H1 (cell line): ENCODE measurements at regions not wholly inside any gene's neighbourhood (a gene's known extent, or its start where the extent isn't known, plus 50 kb on each side); places are given as distances from the start of the nearest gene placed in this dataset.

Source experiments
- E2F6 ChIP-seq: IDR thresholded peaks from 2 replicates; pipeline ENCODE4 v1.6.1; 2012; ENCODE audit warnings: inconsistent platforms
- EZH2 ChIP-seq: fragments of 200-600 bp; sonication (generic); IDR thresholded peaks from 2 replicates; pipeline ENCODE4 v1.7.1; 2012; ENCODE audit warnings: low read depth, mild to moderate bottlenecking, moderate library complexity, low read length, inconsistent platforms; ENCODE audit not compliant: severe bottlenecking
- GABPA ChIP-seq: IDR thresholded peaks from 2 replicates; pipeline ENCODE4 v1.6.1; 2011; ENCODE audit warnings: mild to moderate bottlenecking, low read length, moderate library complexity, borderline replicate concordance; ENCODE audit not compliant: insufficient read depth
- HDAC2 ChIP-seq, 2 experiments: fragments of 300-600 bp in 1 of 2; sonication (generic) in 1 of 2; IDR thresholded peaks; 2 replicates each; pipeline ENCODE4 v1.6.1; 2011 to 2012; ENCODE audit warnings: low read depth in 2 of 2, low read length in 2 of 2, mild to moderate bottlenecking in 2 of 2, moderate library complexity in 2 of 2, borderline replicate concordance in 1 of 2, inconsistent platforms in 1 of 2
- KDM5A ChIP-seq: fragments of 200-600 bp; IDR thresholded peaks from 2 replicates; pipeline ENCODE4 v1.7.1; 2012; ENCODE audit warnings: mild to moderate bottlenecking, low read length, inconsistent platforms, mixed read lengths
- MAFK ChIP-seq: IDR thresholded peaks from 2 replicates; pipeline ENCODE4 v1.6.1; 2012; ENCODE audit warnings: low read depth, mild to moderate bottlenecking, improper control_type of control experiment, low read length
- NRF1 ChIP-seq: IDR thresholded peaks from 2 replicates; pipeline ENCODE4 v1.6.1; 2011; ENCODE audit warnings: mild to moderate bottlenecking, low read depth, low read length, improper control_type of control experiment
- SP2 ChIP-seq: IDR thresholded peaks from 2 replicates; pipeline ENCODE4 v1.6.1; 2012; ENCODE audit warnings: mild to moderate bottlenecking, low read length, inconsistent platforms
- TCF12 ChIP-seq: IDR thresholded peaks from 2 replicates; pipeline ENCODE4 v1.6.1; 2011; ENCODE audit warnings: low read depth, mild to moderate bottlenecking, low read length
- TF ChIP-seq, protein P1 (sequence below): fragments of 300-600 bp; sonication (generic); IDR thresholded peaks from 2 replicates; pipeline ENCODE4 v1.7.1; 2012; ENCODE audit warnings: low read length, moderate library complexity, mild to moderate bottlenecking, inconsistent platforms; ENCODE audit not compliant: insufficient replicate concordance
- TF ChIP-seq, protein P2 (sequence below): IDR thresholded peaks from 2 replicates; pipeline ENCODE4 v1.6.1; 2011; ENCODE audit warnings: low read depth, mild to moderate bottlenecking, low read length; ENCODE audit not compliant: insufficient read depth

DNA sequence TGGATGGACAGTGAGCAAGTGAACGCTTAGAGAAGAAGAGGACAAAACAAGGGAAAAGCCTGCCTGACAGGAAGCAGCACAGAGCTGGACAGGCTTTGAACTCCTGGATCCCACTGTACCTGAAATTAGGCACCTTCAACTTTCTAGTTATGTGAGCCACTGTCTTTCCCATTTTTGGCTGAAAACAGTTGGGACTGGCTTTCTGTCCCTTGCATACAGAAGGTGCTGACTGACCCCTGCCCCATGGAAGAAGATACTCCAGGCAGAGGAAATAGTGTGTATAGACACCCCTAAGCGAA lies 122.8 kb downstream of the CEBPB start (continued):
- TF ChIP-seq, protein P1, sequence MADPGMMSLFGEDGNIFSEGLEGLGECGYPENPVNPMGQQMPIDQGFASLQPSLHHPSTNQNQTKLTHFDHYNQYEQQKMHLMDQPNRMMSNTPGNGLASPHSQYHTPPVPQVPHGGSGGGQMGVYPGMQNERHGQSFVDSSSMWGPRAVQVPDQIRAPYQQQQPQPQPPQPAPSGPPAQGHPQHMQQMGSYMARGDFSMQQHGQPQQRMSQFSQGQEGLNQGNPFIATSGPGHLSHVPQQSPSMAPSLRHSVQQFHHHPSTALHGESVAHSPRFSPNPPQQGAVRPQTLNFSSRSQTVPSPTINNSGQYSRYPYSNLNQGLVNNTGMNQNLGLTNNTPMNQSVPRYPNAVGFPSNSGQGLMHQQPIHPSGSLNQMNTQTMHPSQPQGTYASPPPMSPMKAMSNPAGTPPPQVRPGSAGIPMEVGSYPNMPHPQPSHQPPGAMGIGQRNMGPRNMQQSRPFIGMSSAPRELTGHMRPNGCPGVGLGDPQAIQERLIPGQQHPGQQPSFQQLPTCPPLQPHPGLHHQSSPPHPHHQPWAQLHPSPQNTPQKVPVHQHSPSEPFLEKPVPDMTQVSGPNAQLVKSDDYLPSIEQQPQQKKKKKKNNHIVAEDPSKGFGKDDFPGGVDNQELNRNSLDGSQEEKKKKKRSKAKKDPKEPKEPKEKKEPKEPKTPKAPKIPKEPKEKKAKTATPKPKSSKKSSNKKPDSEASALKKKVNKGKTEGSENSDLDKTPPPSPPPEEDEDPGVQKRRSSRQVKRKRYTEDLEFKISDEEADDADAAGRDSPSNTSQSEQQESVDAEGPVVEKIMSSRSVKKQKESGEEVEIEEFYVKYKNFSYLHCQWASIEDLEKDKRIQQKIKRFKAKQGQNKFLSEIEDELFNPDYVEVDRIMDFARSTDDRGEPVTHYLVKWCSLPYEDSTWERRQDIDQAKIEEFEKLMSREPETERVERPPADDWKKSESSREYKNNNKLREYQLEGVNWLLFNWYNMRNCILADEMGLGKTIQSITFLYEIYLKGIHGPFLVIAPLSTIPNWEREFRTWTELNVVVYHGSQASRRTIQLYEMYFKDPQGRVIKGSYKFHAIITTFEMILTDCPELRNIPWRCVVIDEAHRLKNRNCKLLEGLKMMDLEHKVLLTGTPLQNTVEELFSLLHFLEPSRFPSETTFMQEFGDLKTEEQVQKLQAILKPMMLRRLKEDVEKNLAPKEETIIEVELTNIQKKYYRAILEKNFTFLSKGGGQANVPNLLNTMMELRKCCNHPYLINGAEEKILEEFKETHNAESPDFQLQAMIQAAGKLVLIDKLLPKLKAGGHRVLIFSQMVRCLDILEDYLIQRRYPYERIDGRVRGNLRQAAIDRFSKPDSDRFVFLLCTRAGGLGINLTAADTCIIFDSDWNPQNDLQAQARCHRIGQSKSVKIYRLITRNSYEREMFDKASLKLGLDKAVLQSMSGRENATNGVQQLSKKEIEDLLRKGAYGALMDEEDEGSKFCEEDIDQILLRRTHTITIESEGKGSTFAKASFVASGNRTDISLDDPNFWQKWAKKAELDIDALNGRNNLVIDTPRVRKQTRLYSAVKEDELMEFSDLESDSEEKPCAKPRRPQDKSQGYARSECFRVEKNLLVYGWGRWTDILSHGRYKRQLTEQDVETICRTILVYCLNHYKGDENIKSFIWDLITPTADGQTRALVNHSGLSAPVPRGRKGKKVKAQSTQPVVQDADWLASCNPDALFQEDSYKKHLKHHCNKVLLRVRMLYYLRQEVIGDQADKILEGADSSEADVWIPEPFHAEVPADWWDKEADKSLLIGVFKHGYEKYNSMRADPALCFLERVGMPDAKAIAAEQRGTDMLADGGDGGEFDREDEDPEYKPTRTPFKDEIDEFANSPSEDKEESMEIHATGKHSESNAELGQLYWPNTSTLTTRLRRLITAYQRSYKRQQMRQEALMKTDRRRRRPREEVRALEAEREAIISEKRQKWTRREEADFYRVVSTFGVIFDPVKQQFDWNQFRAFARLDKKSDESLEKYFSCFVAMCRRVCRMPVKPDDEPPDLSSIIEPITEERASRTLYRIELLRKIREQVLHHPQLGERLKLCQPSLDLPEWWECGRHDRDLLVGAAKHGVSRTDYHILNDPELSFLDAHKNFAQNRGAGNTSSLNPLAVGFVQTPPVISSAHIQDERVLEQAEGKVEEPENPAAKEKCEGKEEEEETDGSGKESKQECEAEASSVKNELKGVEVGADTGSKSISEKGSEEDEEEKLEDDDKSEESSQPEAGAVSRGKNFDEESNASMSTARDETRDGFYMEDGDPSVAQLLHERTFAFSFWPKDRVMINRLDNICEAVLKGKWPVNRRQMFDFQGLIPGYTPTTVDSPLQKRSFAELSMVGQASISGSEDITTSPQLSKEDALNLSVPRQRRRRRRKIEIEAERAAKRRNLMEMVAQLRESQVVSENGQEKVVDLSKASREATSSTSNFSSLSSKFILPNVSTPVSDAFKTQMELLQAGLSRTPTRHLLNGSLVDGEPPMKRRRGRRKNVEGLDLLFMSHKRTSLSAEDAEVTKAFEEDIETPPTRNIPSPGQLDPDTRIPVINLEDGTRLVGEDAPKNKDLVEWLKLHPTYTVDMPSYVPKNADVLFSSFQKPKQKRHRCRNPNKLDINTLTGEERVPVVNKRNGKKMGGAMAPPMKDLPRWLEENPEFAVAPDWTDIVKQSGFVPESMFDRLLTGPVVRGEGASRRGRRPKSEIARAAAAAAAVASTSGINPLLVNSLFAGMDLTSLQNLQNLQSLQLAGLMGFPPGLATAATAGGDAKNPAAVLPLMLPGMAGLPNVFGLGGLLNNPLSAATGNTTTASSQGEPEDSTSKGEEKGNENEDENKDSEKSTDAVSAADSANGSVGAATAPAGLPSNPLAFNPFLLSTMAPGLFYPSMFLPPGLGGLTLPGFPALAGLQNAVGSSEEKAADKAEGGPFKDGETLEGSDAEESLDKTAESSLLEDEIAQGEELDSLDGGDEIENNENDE, result no peak
- TF ChIP-seq SP2 (no peak), TCF12 (no peak), NRF1 (no peak), E2F6 (no peak), GABPA (no peak), EZH2 (no peak), MAFK (no peak), HDAC2 (IDR thresholded peaks at IDR 0.05; ENCODE audit: borderline replicate concordance in 1 of 2, low read depth in 2 of 2, low read length in 2 of 2) (no peak), KDM5A (no peak)
- TF ChIP-seq, protein P2, sequence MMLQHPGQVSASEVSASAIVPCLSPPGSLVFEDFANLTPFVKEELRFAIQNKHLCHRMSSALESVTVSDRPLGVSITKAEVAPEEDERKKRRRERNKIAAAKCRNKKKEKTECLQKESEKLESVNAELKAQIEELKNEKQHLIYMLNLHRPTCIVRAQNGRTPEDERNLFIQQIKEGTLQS, result no peak
